HG03342 (cell line): ENCODE measurements at regions not wholly inside any gene's neighbourhood (a gene's known extent, or its start where the extent isn't known, plus 50 kb on each side); places are given as distances from the start of the nearest gene placed in this dataset.
"Not testable (repeated sequence)": the region's sequence is repeated elsewhere in the genome, so short reads cannot be mapped to it uniquely, and the experiment has no call there.

Source experiments
- ATAC-seq: cut with Tn5 transposase; IDR thresholded peaks from one replicate; pipeline ENCODE4 v1.9.1; 2021; ENCODE audit warnings: mild to moderate bottlenecking, moderate library complexity; ENCODE audit not compliant: unreplicated experiment

- no peak for ATAC-seq
Observed at GRCh38 chr13:58706421-58706820, 1074.9 kb downstream of the PCDH17 start.

GRCh38 chr13:58712191-58712590 is 1080.6 kb downstream of the PCDH17 start:
- ATAC-seq = no peak

GRCh38 chr13:58714016-58714415 is 1082.5 kb downstream of the PCDH17 start:
- ATAC-seq = not testable (repeated sequence)

- ATAC-seq = no peak
Observed at GRCh38 chr13:58721273-58721672, 1089.7 kb downstream of the PCDH17 start.

- ATAC-seq = no peak
Observed at GRCh38 chr13:58728126-58728525, 1096.6 kb downstream of the PCDH17 start.

- ATAC-seq = no peak
Observed at GRCh38 chr13:58729361-58729760, 1097.8 kb downstream of the PCDH17 start.

- no peak for ATAC-seq
Observed at GRCh38 chr13:58744686-58745085, 1113.1 kb downstream of the PCDH17 start.

GRCh38 chr13:58767566-58767965 is 1136.0 kb downstream of the PCDH17 start:
- no peak for ATAC-seq

GRCh38 chr13:58773280-58773859 is 1141.8 kb downstream of the PCDH17 start:
- ATAC-seq = no peak

- no peak for ATAC-seq
Observed at GRCh38 chr13:58782736-58783135, 1151.2 kb downstream of the PCDH17 start.

- ATAC-seq = no peak
Observed at GRCh38 chr13:58792854-58793253, 1161.3 kb downstream of the PCDH17 start.

GRCh38 chr13:58795715-58796114 is 1164.2 kb downstream of the PCDH17 start:
- ATAC-seq = no peak

- no peak for ATAC-seq
Observed at GRCh38 chr13:58804832-58805231, 1173.3 kb downstream of the PCDH17 start.

GRCh38 chr13:58806401-58806800 is 1174.9 kb downstream of the PCDH17 start:
- no peak for ATAC-seq

GRCh38 chr13:58823701-58824100 is 1192.2 kb downstream of the PCDH17 start:
- no peak for ATAC-seq

- ATAC-seq = no peak
Observed at GRCh38 chr13:58827904-58828303, 1196.4 kb downstream of the PCDH17 start.

- ATAC-seq = no peak
Observed at GRCh38 chr13:58830841-58831240, 1199.3 kb downstream of the PCDH17 start.

GRCh38 chr13:58838615-58839014 is 1207.1 kb downstream of the PCDH17 start:
- no peak for ATAC-seq

GRCh38 chr13:58843071-58843470 is 1211.5 kb downstream of the PCDH17 start:
- no peak for ATAC-seq

GRCh38 chr13:58843567-58843966 is 1212.0 kb downstream of the PCDH17 start:
- no peak for ATAC-seq

- no peak for ATAC-seq
Observed at GRCh38 chr13:58850161-58850560, 1218.6 kb downstream of the PCDH17 start.

GRCh38 chr13:58852076-58852475 is 1220.5 kb downstream of the PCDH17 start:
- no peak for ATAC-seq

GRCh38 chr13:58855283-58855682 is 1223.7 kb downstream of the PCDH17 start:
- ATAC-seq = no peak
